H9 (cell line): ENCODE measurements at regions not wholly inside any gene's neighbourhood (a gene's known extent, or its start where the extent isn't known, plus 50 kb on each side); places are given as distances from the start of the nearest gene placed in this dataset.

ENCODE experiments used
- DNase-seq: peaks from one replicate; pipeline ENCODE4 v3.0.0-alpha.2; 2017
- H2AFZ ChIP-seq: one replicate; pipeline ENCODE4 v1.6.1; 2013; ENCODE audit warnings: mild to moderate bottlenecking, low read length, control low read depth, moderate library complexity
- H2AK5ac ChIP-seq: 2 replicates; pipeline ENCODE4 v1.6.1; 2013; ENCODE audit warnings: low read length, control low read depth, mixed read lengths; ENCODE audit not compliant: insufficient read length
- H2BK120ac ChIP-seq: one replicate; pipeline ENCODE4 v1.6.1; 2013; ENCODE audit warnings: low read depth, mild to moderate bottlenecking, low read length, control low read depth, inconsistent platforms; ENCODE audit not compliant: poor library complexity, severe bottlenecking
- H2BK12ac ChIP-seq: 2 replicates; pipeline ENCODE4 v1.6.1; 2013; ENCODE audit warnings: low read length, control low read depth, mixed read lengths, low read depth; ENCODE audit not compliant: insufficient read length
- H2BK15ac ChIP-seq: 2 replicates; pipeline ENCODE4 v1.6.1; 2013; ENCODE audit warnings: low read depth, low read length, control low read depth
- H2BK20ac ChIP-seq: one replicate; pipeline ENCODE4 v1.6.1; 2013; ENCODE audit warnings: low read depth, mild to moderate bottlenecking, low read length, control low read depth, inconsistent platforms; ENCODE audit not compliant: poor library complexity, severe bottlenecking
- H2BK5ac ChIP-seq: 2 replicates; pipeline ENCODE4 v1.6.1; 2013; ENCODE audit warnings: low read length, control low read depth, mixed read lengths; ENCODE audit not compliant: insufficient read length
- H3K14ac ChIP-seq: 2 replicates; pipeline ENCODE4 v1.6.1; 2013; ENCODE audit warnings: low read length, control low read depth; ENCODE audit not compliant: insufficient read depth
- H3K18ac ChIP-seq: 2 replicates; pipeline ENCODE4 v1.6.1; 2013; ENCODE audit warnings: low read depth, mild to moderate bottlenecking, mixed read lengths, low read length, control low read depth; ENCODE audit not compliant: insufficient read length
- H3K23ac ChIP-seq: 2 replicates; pipeline ENCODE4 v1.6.1; 2013; ENCODE audit warnings: low read length, control low read depth, mixed read lengths, low read depth; ENCODE audit not compliant: insufficient read length
- H3K23me2 ChIP-seq: 2 replicates; pipeline ENCODE4 v1.6.1; 2013; ENCODE audit warnings: low read depth, mild to moderate bottlenecking, mixed read lengths, low read length, control low read depth; ENCODE audit not compliant: insufficient read length, poor library complexity, severe bottlenecking
- H3K27ac ChIP-seq: 2 replicates; pipeline ENCODE4 v1.5.1; 2013; ENCODE audit warnings: low read length, control low read depth, mixed read lengths, low read depth; ENCODE audit not compliant: insufficient read length
- H3K27me3 ChIP-seq: 2 replicates; pipeline ENCODE4 v1.6.1; 2013; ENCODE audit warnings: low read length, control low read depth, inconsistent platforms; ENCODE audit not compliant: insufficient read depth
- H3K4ac ChIP-seq: 2 replicates; pipeline ENCODE4 v1.6.1; 2013; ENCODE audit warnings: low read depth, mild to moderate bottlenecking, control low read depth, inconsistent platforms, low read length, moderate library complexity
- H3K4me1 ChIP-seq: 2 replicates; pipeline ENCODE4 v1.6.1; 2013; ENCODE audit warnings: low read length, control low read depth, inconsistent platforms; ENCODE audit not compliant: insufficient read depth
- H3K4me2 ChIP-seq: 2 replicates; pipeline ENCODE4 v1.6.1; 2013; ENCODE audit warnings: low read length, control low read depth, mixed read lengths; ENCODE audit not compliant: insufficient read length, insufficient read depth
- H3K56ac ChIP-seq: 2 replicates; pipeline ENCODE4 v1.6.1; 2013; ENCODE audit warnings: low read depth, mild to moderate bottlenecking, mixed read lengths, low read length, control low read depth; ENCODE audit not compliant: insufficient read length
- H3K79me1 ChIP-seq: 2 replicates; pipeline ENCODE4 v1.6.1; 2013; ENCODE audit warnings: low read depth, mild to moderate bottlenecking, moderate library complexity, low read length, control low read depth, inconsistent platforms; ENCODE audit not compliant: insufficient read depth, poor library complexity, severe bottlenecking
- H3K79me2 ChIP-seq: 2 replicates; pipeline ENCODE4 v1.6.1; 2013; ENCODE audit warnings: low read length, control low read depth, inconsistent platforms; ENCODE audit not compliant: insufficient read depth
- H3K9ac ChIP-seq: 2 replicates; pipeline ENCODE4 v1.6.1; 2013; ENCODE audit warnings: low read length, control low read depth, mixed read lengths; ENCODE audit not compliant: insufficient read length; ENCODE audit errors: extremely low read depth
- H3K9me3 ChIP-seq: one replicate; pipeline ENCODE4 v1.6.1; 2013; ENCODE audit warnings: low read depth, low read length, inconsistent platforms; ENCODE audit not compliant: control insufficient read depth
- H3T11ph ChIP-seq: one replicate; pipeline ENCODE4 v1.6.1; 2013; ENCODE audit warnings: mild to moderate bottlenecking, low read length, control low read depth, inconsistent platforms
- H4K20me1 ChIP-seq: one replicate; pipeline ENCODE4 v1.6.1; 2013; ENCODE audit not compliant: control insufficient read depth, insufficient read length, insufficient read depth
- H4K5ac ChIP-seq: 2 replicates; pipeline ENCODE4 v1.6.1; 2013; ENCODE audit warnings: low read depth, mild to moderate bottlenecking, mixed read lengths, low read length, control low read depth; ENCODE audit not compliant: insufficient read length
- H4K8ac ChIP-seq: replicated peaks from 2 replicates; pipeline ENCODE4 v1.6.1; 2013; ENCODE audit warnings: low read length, control low read depth, mixed read lengths, low read depth; ENCODE audit not compliant: insufficient read length
- H4K91ac ChIP-seq: 2 replicates; pipeline ENCODE4 v1.6.1; 2013; ENCODE audit warnings: low read depth, mild to moderate bottlenecking, moderate library complexity, mixed read lengths, low read length, control low read depth; ENCODE audit not compliant: insufficient read length
- H3K27ac Mint-ChIP-seq, 3 experiments: 2 replicates in 2 of 3; 3 replicates in 1 of 3; pipeline ENCODE4 v1.8.0; 2020 to 2021; ENCODE audit warnings: mixed read lengths in 3 of 3, mild to moderate bottlenecking in 1 of 3, moderate library complexity in 1 of 3
- H3K27me3 Mint-ChIP-seq: 2 replicates; pipeline ENCODE4 v1.8.0; 2021; ENCODE audit warnings: low read depth, mild to moderate bottlenecking, moderate library complexity, mixed read lengths
- H3K36me3 Mint-ChIP-seq, 3 experiments: 2 replicates in 2 of 3; 3 replicates in 1 of 3; pipeline ENCODE4 v1.8.0; 2020 to 2021; ENCODE audit warnings: low read depth in 3 of 3, mixed read lengths in 3 of 3; ENCODE audit not compliant: insufficient read depth in 1 of 3
- H3K4me1 Mint-ChIP-seq, 2 experiments: 2 replicates each; pipeline ENCODE4 v1.8.0; 2020; ENCODE audit warnings: mixed read lengths in 2 of 2
- H3K4me3 Mint-ChIP-seq, 2 experiments: 2 replicates in 1 of 2; 3 replicates in 1 of 2; pipeline ENCODE4 v1.8.0; 2020 to 2021; ENCODE audit warnings: mild to moderate bottlenecking in 2 of 2, mixed read lengths in 2 of 2, moderate library complexity in 1 of 2
- H3K9me3 Mint-ChIP-seq, 2 experiments: 2 replicates in 1 of 2; 3 replicates in 1 of 2; pipeline ENCODE4 v1.8.0; 2020; ENCODE audit warnings: mild to moderate bottlenecking in 2 of 2, mixed read lengths in 2 of 2, moderate library complexity in 1 of 2
- WGBS: extraction: QIAGEN DNeasy Blood & Tissue Kit; methylation state at CpG from one replicate; pipeline ENCODE4 v1.1.7; 2013; ENCODE audit warnings: missing lambda C conversion rate, low lambda C conversion rate, mixed read lengths; ENCODE audit not compliant: insufficient read length; ENCODE audit errors: extremely low coverage; 5-methylcytosine and 5-hydroxymethylcytosine counted together
- TF ChIP-seq, protein P1 (sequence below): fragments of 200-600 bp; sonication (generic); conservative IDR thresholded peaks from 3 replicates; pipeline ENCODE4 v1.8.0; 2021; ENCODE audit warnings: antibody characterized with exemption, mild to moderate bottlenecking

DNA sequence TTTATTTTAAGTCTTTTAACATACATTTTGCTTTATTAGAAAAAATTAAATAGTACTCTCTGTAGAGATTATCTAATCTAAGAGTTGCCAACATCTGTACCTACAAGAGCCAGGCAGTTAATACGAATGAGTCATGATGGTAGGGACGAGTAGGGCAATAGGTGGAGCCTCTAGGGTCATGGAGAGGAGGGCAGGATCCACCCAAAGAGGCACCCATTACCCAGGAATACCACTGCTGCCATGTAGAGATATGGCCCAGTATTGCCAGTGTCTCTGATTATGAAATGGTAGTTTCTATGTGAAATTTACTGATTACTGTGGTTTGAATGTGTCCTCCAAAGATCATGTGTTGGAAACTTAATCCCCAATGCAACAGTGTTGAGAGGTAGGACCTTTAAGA, 170.4 kb downstream of the PIK3R1 start:
- Histone ChIP-seq H3K23me2 (no peaks in the 10 kb centered on the region), H2BK5ac (no peak overlapping the region), H2BK12ac (no peak overlapping the region), H3K4me2 (no peak overlapping the region), H3K9ac (no peak overlapping the region), H3K4ac (no peak overlapping the region), H2BK20ac (no peak overlapping the region), H3T11ph (no peak overlapping the region), H2AK5ac (no peak overlapping the region), H3K9me3 (no peaks in the 10 kb centered on the region), H3K18ac (no peak overlapping the region), H4K8ac (no peak overlapping the region), H4K91ac (no peak overlapping the region), H3K14ac (no peak overlapping the region), H3K23ac (no peak overlapping the region), H3K4me1 (no peaks in the 10 kb centered on the region), H3K79me2 (no peaks in the 10 kb centered on the region), H3K27ac (no peak overlapping the region), H2AFZ (no peak overlapping the region), H2BK15ac (no peak overlapping the region), H4K5ac (no peak overlapping the region), H3K56ac (no peak overlapping the region), H3K79me1 (no peaks in the 10 kb centered on the region), H3K27me3 (no peaks in the 10 kb centered on the region), H4K20me1 (no peaks in the 10 kb centered on the region), H2BK120ac (no peak overlapping the region)
- Mint-ChIP-seq H3K27me3 (no peaks in the 10 kb centered on the region), H3K4me3 (no peak overlapping the region), H3K27ac (no peak overlapping the region), H3K9me3 (peaks cover 0 to 4% of the 10 kb centered on the region in 2 experiments; a peak in 2 of 5 replicates), H3K36me3 (no peaks in the 10 kb centered on the region), H3K4me1 (0 out of 4 replicates have a peak, but pooled peaks cover 0 to 2% of the 10 kb centered on the region in 2 experiments)
- TF ChIP-seq, protein P1, sequence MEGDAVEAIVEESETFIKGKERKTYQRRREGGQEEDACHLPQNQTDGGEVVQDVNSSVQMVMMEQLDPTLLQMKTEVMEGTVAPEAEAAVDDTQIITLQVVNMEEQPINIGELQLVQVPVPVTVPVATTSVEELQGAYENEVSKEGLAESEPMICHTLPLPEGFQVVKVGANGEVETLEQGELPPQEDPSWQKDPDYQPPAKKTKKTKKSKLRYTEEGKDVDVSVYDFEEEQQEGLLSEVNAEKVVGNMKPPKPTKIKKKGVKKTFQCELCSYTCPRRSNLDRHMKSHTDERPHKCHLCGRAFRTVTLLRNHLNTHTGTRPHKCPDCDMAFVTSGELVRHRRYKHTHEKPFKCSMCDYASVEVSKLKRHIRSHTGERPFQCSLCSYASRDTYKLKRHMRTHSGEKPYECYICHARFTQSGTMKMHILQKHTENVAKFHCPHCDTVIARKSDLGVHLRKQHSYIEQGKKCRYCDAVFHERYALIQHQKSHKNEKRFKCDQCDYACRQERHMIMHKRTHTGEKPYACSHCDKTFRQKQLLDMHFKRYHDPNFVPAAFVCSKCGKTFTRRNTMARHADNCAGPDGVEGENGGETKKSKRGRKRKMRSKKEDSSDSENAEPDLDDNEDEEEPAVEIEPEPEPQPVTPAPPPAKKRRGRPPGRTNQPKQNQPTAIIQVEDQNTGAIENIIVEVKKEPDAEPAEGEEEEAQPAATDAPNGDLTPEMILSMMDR = no peak
- no CpG with 5 or more reads among the region's 2 CpGs for WGBS
- no peak for DNase-seq
